Osteocyte (in vitro differentiated cells): ENCODE measurements at regions not wholly inside any gene's neighbourhood (a gene's known extent, or its start where the extent isn't known, plus 50 kb on each side); places are given as distances from the start of the nearest gene placed in this dataset.

Experiments used
- DNase-seq: peaks from one replicate; pipeline ENCODE4 v3.0.0; 2021; ENCODE audit warnings: mixed read lengths; ENCODE audit not compliant: unreplicated experiment; ENCODE audit errors: extremely low spot score
- H3K27ac Mint-ChIP-seq: one replicate; pipeline ENCODE4 v1.8.0; 2021; ENCODE audit warnings: mild to moderate bottlenecking, mixed read lengths; ENCODE audit not compliant: unreplicated experiment
- H3K27me3 Mint-ChIP-seq: one replicate; pipeline ENCODE4 v1.8.0; 2021; ENCODE audit warnings: mixed read lengths; ENCODE audit not compliant: unreplicated experiment
- H3K36me3 Mint-ChIP-seq: one replicate; pipeline ENCODE4 v1.8.0; 2021; ENCODE audit warnings: mixed read lengths; ENCODE audit not compliant: unreplicated experiment
- H3K4me1 Mint-ChIP-seq: one replicate; pipeline ENCODE4 v1.8.0; 2021; ENCODE audit warnings: mixed read lengths; ENCODE audit not compliant: unreplicated experiment
- H3K4me3 Mint-ChIP-seq: one replicate; pipeline ENCODE4 v1.8.0; 2021; ENCODE audit warnings: mild to moderate bottlenecking, moderate library complexity, mixed read lengths; ENCODE audit not compliant: unreplicated experiment
- H3K9me3 Mint-ChIP-seq: one replicate; pipeline ENCODE4 v1.8.0; 2021; ENCODE audit warnings: mixed read lengths; ENCODE audit not compliant: unreplicated experiment
- TF ChIP-seq, protein P1 (sequence below): fragments of 200-600 bp; sonication (generic); IDR thresholded peaks from 2 replicates; pipeline ENCODE4 v1.5.0; 2021; ENCODE audit warnings: antibody characterized with exemption, mild to moderate bottlenecking, moderate library complexity

DNA sequence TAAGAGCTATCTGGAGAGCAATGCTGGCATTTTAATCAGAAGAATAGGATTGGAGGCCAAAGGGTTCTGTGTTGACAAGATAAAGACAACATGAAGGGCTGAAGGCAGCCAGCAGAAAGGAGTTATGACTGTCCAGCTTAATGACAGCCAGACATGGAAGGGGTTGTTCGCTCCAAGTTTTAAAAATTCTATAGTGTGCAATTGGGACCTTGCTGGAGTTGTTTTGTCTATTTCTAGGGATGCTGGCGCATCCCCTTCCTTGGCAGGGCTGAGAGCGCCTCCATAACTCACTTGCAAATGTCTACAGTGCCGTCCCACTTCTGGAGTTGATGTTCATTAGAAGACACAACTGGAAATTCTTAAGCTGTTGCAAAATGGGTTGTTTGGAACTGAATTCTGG, 200.7 kb downstream of the TLE3 start:
- peaks cover 2% of the 10 kb centered on the region for H3K4me1 Mint-ChIP-seq
- no peak overlapping the region for H3K27ac Mint-ChIP-seq
- H3K27me3 Mint-ChIP-seq: peaks cover 45% of the 10 kb centered on the region
- H3K4me3 Mint-ChIP-seq: no peak overlapping the region
- no peak for DNase-seq
- H3K36me3 Mint-ChIP-seq: no peaks in the 10 kb centered on the region
- TF ChIP-seq, protein P1, sequence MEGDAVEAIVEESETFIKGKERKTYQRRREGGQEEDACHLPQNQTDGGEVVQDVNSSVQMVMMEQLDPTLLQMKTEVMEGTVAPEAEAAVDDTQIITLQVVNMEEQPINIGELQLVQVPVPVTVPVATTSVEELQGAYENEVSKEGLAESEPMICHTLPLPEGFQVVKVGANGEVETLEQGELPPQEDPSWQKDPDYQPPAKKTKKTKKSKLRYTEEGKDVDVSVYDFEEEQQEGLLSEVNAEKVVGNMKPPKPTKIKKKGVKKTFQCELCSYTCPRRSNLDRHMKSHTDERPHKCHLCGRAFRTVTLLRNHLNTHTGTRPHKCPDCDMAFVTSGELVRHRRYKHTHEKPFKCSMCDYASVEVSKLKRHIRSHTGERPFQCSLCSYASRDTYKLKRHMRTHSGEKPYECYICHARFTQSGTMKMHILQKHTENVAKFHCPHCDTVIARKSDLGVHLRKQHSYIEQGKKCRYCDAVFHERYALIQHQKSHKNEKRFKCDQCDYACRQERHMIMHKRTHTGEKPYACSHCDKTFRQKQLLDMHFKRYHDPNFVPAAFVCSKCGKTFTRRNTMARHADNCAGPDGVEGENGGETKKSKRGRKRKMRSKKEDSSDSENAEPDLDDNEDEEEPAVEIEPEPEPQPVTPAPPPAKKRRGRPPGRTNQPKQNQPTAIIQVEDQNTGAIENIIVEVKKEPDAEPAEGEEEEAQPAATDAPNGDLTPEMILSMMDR: no peak
- no peaks in the 10 kb centered on the region for H3K9me3 Mint-ChIP-seq

DNA sequence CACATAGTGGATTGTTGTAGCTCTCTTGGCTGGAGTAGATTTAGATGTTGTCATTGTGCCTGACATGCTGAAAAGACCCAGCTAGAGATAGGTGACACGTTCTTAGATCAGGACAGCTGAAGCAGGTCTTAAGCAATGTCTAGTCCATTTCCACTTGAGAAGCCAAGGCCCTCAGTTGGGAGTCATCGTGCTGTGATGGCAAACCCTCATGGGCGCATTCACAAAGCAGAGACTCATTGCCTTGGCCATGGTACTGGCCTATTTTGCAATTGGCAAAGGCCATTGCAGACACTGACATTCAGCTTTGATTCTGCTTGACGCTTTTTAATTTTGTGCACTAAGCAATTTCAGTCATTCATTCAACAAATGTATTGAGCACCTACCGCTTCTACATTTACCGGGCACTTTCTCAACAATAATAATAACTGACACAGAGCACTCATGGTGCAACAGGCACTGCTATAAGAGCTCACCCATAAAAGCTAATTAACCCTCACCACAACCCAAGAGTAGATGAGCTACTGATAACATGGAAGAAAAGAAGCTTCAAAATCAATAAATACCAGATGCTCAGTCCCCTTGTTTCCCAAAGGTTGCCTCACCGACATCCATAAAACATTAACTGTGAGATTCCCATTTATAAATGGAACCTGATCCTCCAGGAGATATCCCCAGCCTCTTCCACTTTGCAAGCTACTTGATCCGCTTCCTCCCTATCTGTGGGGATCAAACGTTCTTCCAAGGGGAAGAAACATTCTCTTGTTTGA, 200.1 kb downstream of the TLE3 start:
- H3K27me3 Mint-ChIP-seq: peaks cover 45% of the 10 kb centered on the region
- H3K4me1 Mint-ChIP-seq: peaks cover 2% of the 10 kb centered on the region

DNA sequence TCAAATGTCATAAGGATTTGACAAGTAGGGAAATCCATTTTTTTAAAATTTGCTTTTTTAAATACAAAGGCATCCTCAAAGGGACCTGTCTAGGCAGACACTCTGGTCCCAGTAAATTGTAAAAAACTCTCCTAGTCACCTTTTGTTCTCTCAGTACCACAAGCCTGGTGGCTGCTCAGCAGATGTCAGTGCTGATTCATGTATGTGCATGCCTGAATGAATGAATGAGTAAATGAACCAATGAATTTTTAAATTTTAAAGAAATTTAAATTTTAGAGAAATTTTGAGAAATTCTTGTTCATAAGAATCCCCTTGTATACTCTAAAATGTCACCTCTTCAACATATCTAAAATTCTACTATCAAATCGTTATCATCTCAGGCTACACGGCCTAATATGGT, 199.5 kb downstream of the TLE3 start:
- H3K4me3 Mint-ChIP-seq: no peak overlapping the region
- TF ChIP-seq, protein P1: no peak
- no peak overlapping the region for H3K27ac Mint-ChIP-seq
- peaks cover 42% of the 10 kb centered on the region for H3K27me3 Mint-ChIP-seq
- DNase-seq: no peak
- peaks cover 2% of the 10 kb centered on the region for H3K4me1 Mint-ChIP-seq
- no peaks in the 10 kb centered on the region for H3K9me3 Mint-ChIP-seq
- H3K36me3 Mint-ChIP-seq: no peaks in the 10 kb centered on the region

More for the DNA sequence above, 200.1 kb downstream of the TLE3 start:
- H3K36me3 Mint-ChIP-seq: no peaks in the 10 kb centered on the region
- no peaks in the 10 kb centered on the region for H3K9me3 Mint-ChIP-seq
- DNase-seq: no peak
- H3K27ac Mint-ChIP-seq: no peak overlapping the region
- H3K4me3 Mint-ChIP-seq: no peak overlapping the region
- TF ChIP-seq, protein P1: no peak

DNA sequence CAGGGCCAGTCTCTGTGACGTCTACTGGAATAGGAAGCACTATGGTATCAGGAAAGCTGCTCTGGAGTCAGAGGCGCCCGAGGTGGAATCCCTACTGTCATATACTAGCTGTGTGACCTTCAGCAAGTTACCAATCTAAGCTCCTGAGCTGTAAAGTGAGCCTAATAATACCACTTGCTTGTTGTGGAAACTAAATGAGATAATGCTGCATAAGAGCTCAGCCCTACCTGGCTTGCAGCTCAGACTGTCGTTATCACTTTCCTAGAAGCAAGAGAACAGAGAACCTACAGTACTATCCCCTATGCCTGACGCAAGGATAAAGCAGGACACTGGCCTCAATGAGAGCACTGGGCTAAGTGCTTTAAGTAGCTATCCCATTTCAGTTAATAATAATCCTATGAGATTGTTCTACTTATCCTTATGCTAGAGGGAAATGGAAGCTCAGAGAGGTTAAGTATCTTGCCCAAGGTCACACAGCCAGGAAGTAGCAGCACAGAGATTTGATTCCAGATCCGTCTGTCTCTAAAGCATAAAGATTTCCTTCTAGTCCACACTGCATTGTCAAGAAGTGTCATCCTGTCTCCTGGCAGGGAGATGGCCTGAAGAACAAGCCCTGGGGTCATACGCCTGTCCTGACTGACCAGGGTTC, 195.2 kb downstream of the TLE3 start:
- Mint-ChIP-seq H3K36me3 (no peaks in the 10 kb centered on the region), H3K4me3 (no peak overlapping the region), H3K27ac (no peak overlapping the region), H3K9me3 (no peaks in the 10 kb centered on the region), H3K4me1 (no peaks in the 10 kb centered on the region), H3K27me3 (peaks cover 10% of the 10 kb centered on the region)
- DNase-seq: no peak
- TF ChIP-seq, protein P1: no peak
